H1 (cell line): ENCODE measurements at regions not wholly inside any gene's neighbourhood (a gene's known extent, or its start where the extent isn't known, plus 50 kb on each side); places are given as distances from the start of the nearest gene placed in this dataset.

Experiments
- ASH2L ChIP-seq: fragments of 200-600, 300-600 bp; sonication (generic); IDR thresholded peaks from one replicate; pipeline ENCODE4 v1.7.1; 2017; ENCODE audit warnings: low read length
- CHD7 ChIP-seq: fragments of 300-600 bp; sonication (generic); IDR thresholded peaks from 2 replicates; pipeline ENCODE4 v1.7.1; 2012; ENCODE audit warnings: low read length, moderate library complexity, mild to moderate bottlenecking, inconsistent platforms; ENCODE audit not compliant: insufficient replicate concordance
- EP300 ChIP-seq, 2 experiments: IDR thresholded peaks; 1 replicate in 1 of 2; 2 replicates in 1 of 2; pipeline ENCODE4 v1.6.1; 2011 to 2012; ENCODE audit warnings: low read depth in 2 of 2, low read length in 2 of 2, mild to moderate bottlenecking in 2 of 2, borderline replicate concordance in 1 of 2, inconsistent platforms in 1 of 2, moderate library complexity in 1 of 2
- HDAC2 ChIP-seq, 2 experiments: fragments of 300-600 bp in 1 of 2; sonication (generic) in 1 of 2; IDR thresholded peaks; 2 replicates each; pipeline ENCODE4 v1.6.1; 2011 to 2012; ENCODE audit warnings: low read depth in 2 of 2, low read length in 2 of 2, mild to moderate bottlenecking in 2 of 2, moderate library complexity in 2 of 2, borderline replicate concordance in 1 of 2, inconsistent platforms in 1 of 2
- KDM1A ChIP-seq: fragments of 200-600, 300-600 bp; sonication (generic); IDR thresholded peaks from 2 replicates; pipeline ENCODE4 v1.7.1; 2016; ENCODE audit warnings: mild to moderate bottlenecking, low read length, borderline replicate concordance
- KDM5A ChIP-seq: fragments of 200-600 bp; IDR thresholded peaks from 2 replicates; pipeline ENCODE4 v1.7.1; 2012; ENCODE audit warnings: mild to moderate bottlenecking, low read length, inconsistent platforms, mixed read lengths
- TBP ChIP-seq: IDR thresholded peaks from 2 replicates; pipeline ENCODE4 v1.6.1; 2011; ENCODE audit warnings: low read depth, low read length, improper control_type of control experiment
- USF2 ChIP-seq: IDR thresholded peaks from 2 replicates; pipeline ENCODE4 v1.6.1; 2011; ENCODE audit warnings: low read length, improper control_type of control experiment
- YY1 ChIP-seq: IDR thresholded peaks from 2 replicates; pipeline ENCODE4 v1.6.1; 2011; ENCODE audit warnings: low read depth, mild to moderate bottlenecking, low read length

GRCh38 chr5:38023799-38024198 lies 184.0 kb upstream of the GDNF start (continued):
- no peak for TF ChIP-seq CHD7
- TF ChIP-seq HDAC2 (IDR thresholded peaks at IDR 0.05; ENCODE audit: borderline replicate concordance in 1 of 2, low read depth in 2 of 2, low read length in 2 of 2) = no peak
- no peak for TF ChIP-seq KDM5A
- TF ChIP-seq TBP = no peak
- no peak for TF ChIP-seq USF2
- no peak for TF ChIP-seq YY1
- TF ChIP-seq EP300 (IDR thresholded peaks at IDR 0.05; ENCODE audit: borderline replicate concordance in 1 of 2, low read depth in 2 of 2, low read length in 2 of 2) = no peak
- TF ChIP-seq ASH2L = no peak
- TF ChIP-seq KDM1A = no peak
